Right lung (tissue), 2 donors: ENCODE measurements at regions not wholly inside any gene's neighbourhood (a gene's known extent, or its start where the extent isn't known, plus 50 kb on each side); places are given as distances from the start of the nearest gene placed in this dataset.
A peak's percentile ranks its signal among the peaks of the same experiment; 100 is the strongest.

Experiments
- DNase-seq, 2 donors: peaks; one replicate each; pipeline ENCODE4 v3.0.0-alpha.2; 2013

GRCh38 chr15:99440551-99441443 lies 125.0 kb upstream of the MEF2A start:
- DNase-seq: no peak

- DNase-seq: no peak
These were observed 124.4 kb upstream of the MEF2A start for GRCh38 chr15:99441444-99441800.

- no peak for DNase-seq
These were observed 123.9 kb upstream of the MEF2A start for GRCh38 chr15:99441871-99442251.

GRCh38 chr15:99442252-99442897 lies 123.4 kb upstream of the MEF2A start:
- peak; percentile 71 to 77 for DNase-seq

GRCh38 chr15:99443056-99443756 lies 122.6 kb upstream of the MEF2A start:
- DNase-seq: no peak

- no peak for DNase-seq
These were observed 121.9 kb upstream of the MEF2A start for GRCh38 chr15:99443768-99444446.

- DNase-seq: no peak
These were observed 120.4 kb upstream of the MEF2A start for GRCh38 chr15:99445272-99445850.

GRCh38 chr15:99446565-99447496 lies 119.0 kb upstream of the MEF2A start:
- DNase-seq: no peak

- no peak for DNase-seq
These were observed 118.0 kb upstream of the MEF2A start for GRCh38 chr15:99447497-99448371.

- no peak for DNase-seq
These were observed 116.3 kb upstream of the MEF2A start for GRCh38 chr15:99449514-99449913.

- DNase-seq: no peak
These were observed 114.9 kb upstream of the MEF2A start for GRCh38 chr15:99450896-99451358.

GRCh38 chr15:99451484-99451883 lies 114.3 kb upstream of the MEF2A start:
- DNase-seq: no peak

- no peak for DNase-seq
These were observed 113.8 kb upstream of the MEF2A start for GRCh38 chr15:99452010-99452409.

GRCh38 chr15:99452728-99453636 lies 112.8 kb upstream of the MEF2A start:
- DNase-seq: no peak

- no peak for DNase-seq
These were observed 112.2 kb upstream of the MEF2A start for GRCh38 chr15:99453637-99454030.

GRCh38 chr15:99454107-99454809 lies 111.5 kb upstream of the MEF2A start:
- no peak for DNase-seq

GRCh38 chr15:99454941-99455788 lies 110.6 kb upstream of the MEF2A start:
- no peak for DNase-seq
